NCI-H2029 treated with DMSO at 0.1 percent for 48 hours (cell line): ENCODE measurements at regions not wholly inside any gene's neighbourhood (a gene's known extent, or its start where the extent isn't known, plus 50 kb on each side); places are given as distances from the start of the nearest gene placed in this dataset.

Source experiments
- DNase-seq: peaks from one replicate; lab custom pipeline; 2025; lab: John Stamatoyannopoulos, UW

DNA sequence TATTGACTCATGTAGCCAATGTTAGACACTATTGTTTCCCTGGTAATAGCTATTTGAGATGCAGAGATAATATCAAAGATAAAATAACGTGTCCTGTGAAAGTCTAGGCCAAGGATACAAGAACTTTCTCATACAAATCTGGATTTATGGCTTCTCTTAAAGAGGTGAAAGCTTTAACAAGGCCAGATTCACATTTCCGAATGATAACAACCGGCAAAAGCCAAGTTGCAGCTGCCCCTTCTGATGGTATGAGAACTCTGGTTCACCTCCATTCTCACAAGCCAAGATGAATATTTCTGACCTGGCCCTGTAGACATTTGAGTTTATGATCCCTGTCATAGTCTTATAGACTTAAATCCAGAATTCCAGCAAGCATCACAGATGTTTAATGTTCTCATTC is 230.4 kb upstream of the ZC3H12C start:
- no peak for DNase-seq

DNA sequence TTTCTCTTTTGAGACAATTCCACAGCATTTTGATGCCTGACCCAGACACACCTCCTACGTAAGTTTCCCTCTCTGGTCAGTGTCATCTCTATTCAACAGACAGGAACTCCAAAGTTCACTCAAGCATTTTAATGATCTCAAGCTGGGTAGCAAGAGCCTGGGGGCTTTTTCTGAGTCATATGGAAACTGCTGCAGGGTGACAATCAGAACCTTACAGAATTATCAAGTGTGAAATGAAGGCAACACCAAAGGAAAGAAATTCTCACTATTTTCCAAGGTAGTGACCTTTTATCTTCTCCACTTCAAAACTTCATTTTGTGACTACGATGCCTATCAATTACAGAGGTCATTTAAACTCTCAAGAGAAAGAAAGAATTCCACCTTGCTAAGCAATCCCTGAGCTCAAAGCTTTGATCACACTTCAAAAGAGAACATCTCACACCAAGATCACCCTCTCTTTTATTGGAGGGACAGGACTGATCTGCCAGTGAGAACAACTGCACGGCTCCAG is 229.0 kb upstream of the ZC3H12C start:
- no peak for DNase-seq

DNA sequence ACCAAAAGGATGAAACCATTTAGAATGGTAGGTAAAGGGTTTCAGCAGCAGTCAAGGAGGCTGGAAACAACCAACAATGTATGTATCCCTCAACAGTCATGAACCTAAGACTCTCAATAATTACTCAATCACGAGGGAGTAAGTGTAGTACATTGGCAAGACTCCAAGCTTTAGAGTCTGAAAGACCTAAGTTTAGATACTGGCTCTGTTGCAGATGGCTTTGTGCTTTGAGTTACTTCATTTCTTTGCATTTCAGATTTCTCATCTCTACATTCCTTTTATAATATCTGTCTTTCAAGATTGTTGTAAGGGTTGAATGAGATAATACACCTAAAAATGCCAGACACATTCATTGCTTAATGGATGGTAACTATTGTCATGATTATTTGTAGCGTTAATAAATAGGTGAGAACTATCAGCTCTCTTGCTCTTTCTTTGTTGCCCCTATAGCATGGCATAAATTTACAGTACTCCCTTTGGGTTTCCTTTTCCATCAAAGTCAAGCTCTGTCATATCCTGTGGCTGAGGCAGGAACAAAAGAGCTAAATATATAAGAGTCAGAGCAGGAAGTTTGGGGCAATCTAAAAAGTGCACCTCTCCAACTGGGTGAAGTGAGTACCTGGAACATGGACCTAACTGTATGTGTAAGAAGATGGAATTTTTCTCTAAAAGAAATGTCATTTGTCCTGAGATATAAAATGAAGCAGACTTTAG is 228.2 kb upstream of the ZC3H12C start:
- DNase-seq = no peak

DNA sequence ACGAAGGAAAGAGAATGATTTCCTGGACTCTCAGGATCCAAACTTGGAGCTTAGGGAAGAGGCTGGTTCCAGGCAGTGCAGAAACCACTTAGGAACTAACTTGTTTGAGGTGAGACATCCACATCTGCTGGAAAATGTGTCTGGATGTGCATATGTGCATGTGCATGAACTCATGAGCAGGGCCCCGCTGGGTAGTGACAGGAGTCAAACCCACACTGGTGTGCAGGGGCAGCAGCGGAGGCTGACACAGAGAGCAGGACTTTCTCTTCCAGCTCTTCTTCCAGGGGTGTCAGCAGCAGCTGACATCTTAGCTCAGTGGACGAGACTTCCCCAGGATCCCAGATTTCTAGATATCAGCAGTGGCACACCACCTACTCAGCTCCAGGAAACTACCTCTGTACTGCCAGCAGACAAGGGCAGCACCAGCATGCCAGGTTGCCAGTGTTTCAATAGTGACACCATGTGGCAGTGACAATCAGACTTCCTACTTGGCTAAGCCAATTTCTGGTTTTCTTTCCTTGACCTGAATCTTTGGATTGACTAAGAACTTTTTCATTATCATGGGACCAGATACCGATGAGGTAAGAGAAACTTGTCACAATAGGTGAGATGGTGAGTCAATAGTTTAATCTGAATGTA is 227.5 kb upstream of the ZC3H12C start:
- DNase-seq = no peak

DNA sequence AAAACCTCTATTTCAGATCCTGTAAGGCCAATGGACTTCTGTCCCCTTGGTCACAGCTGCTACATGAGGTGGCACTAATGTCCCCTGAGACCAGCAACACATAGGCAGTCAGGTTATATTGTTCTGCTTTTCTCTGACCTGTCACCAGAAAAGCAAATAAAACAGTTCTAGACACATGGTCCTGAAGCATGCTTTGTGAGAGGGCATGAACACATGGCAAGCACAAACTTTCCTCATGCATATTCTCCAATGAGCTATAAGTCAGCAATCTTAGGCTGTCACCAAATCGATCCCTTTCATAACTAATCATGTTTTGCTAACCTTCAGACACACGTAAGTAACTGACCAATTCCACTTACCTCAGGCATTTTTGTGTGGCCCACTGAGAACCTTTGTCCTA is 225.4 kb upstream of the ZC3H12C start:
- no peak for DNase-seq

DNA sequence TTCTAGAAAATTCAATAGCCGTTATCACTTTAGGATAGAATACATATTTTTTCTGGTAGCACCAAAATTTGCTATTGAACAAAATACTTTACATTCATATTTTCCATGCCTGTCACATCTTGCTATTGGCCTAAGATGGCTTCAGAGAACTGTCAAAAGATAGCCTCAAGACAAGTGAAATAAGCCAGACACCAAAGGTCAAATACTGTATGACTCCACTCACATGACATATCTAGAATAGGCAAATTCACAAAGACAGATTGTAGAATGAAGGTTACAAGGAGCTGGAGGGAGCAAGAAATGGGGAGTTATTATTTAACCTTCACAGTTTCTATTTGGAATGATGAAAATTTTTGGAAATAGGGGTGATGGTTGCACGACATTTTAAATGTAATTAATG is 223.7 kb upstream of the ZC3H12C start:
- no peak for DNase-seq

DNA sequence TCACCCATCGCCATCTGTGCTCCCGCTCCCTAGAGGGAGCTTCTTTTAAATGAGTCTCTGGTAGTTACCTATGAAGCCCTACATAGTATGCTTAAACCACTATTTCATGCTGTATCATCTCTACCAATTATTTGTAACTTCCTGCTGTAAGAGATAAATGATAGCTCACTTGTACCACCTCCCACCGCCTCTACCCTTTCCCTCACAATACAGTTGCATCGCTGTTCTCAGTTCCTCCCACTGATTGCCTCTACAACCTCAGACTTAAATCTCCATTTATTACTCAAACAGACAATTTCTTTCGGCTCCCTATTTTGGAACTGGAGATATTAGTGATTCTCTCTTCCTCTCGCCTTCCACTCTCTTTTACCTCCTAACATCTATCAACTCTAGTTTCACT is 222.9 kb upstream of the ZC3H12C start:
- no peak for DNase-seq

DNA sequence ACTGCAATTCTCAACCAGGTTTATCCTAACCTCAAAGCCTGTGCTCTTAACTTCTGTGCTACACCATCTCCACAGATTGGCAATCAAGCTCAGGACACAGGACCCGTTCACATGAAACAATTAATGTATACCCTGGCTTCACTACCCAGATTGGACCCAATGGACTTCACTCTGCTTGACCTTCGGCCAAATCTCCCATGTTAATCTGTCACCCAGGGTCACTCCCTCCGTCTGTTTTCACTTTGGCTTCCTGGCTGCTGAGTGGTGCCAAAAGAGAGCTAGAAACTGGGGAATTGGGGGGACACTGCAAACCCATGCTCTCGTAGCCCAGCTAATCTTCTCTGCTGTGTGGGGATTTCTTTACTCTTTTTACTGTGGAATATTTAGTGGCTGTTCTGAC is 216.1 kb upstream of the ZC3H12C start:
- no peak for DNase-seq

DNA sequence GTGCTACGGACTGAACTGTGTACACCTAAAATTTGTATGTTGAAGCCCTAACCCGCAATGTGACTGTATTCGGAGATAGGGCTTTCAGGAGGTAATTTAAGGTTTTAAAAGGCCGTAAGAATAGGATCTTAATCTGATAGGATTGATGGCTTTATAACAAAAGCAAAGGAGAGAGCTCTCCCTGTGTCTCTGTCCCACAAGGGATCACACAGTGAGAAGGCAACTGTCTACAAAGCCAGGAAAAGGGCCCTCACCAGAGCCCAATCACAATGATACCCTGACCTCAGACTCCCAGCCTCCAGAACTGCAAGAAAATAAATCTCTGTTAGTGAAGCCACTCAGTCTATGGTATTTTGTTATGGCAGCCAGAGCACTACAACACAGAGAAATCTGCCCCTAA is 208.7 kb upstream of the ZC3H12C start:
- no peak for DNase-seq

DNA sequence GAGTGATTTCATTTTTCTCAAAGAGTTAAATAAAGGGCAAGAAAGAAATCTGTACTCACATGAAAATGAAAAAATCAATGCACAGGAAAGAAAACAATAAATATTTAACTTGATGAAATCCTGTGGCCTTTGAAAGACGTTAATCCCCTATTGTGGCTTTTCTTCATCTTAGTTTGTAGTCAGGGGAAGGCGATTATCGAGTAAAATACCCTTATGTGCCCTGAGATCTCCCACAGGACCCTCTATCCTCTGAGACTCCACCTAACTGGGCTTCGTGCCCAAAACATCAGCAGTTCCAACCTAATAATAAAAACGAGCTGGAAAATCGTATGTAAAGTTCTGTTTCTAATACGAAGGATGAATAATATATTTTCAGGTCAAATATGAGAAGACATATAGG is 208.2 kb upstream of the ZC3H12C start:
- DNase-seq = no peak

DNA sequence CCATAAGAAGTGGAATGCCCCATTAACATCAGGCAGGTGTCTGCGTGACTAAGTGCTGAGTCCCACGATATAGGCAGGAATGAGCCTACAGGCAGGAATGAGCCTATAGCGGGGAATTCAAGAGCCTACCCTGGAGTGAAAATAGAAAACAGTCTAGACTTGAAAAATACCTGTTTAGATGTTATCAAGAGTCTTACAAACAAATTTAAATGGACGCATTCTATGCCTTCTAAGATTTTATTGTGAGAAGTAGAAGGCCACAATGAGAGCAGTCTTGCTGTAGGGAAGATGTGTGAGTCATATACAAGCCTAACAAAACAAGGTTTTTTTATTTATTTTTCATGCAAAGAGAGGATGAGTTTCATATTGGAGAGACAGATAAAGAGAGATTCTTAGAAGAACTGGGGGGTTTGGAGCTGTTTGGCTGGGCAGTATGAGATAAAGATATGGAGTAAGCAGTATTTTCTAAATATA is 200.8 kb upstream of the ZC3H12C start:
- DNase-seq = no peak

DNA sequence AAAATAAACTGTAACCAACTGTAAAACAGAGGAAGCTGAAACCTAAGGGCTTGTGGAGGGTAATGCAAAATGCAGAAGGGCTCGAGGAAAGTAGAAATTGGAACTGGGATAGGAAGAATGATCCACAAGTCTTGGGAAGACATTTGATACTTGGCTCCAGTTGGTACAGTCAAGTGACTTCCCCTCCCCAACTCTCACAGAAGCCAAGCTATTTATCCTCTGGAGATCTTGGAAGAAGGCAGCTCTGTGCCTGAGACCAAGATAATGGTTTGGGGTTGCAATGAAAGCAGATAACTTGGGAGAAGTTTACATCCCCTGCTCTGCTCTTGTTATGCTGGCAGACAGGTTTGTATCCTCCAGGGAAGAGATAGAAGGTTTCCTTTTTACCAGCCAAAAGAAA is 198.9 kb upstream of the ZC3H12C start:
- no peak for DNase-seq

DNA sequence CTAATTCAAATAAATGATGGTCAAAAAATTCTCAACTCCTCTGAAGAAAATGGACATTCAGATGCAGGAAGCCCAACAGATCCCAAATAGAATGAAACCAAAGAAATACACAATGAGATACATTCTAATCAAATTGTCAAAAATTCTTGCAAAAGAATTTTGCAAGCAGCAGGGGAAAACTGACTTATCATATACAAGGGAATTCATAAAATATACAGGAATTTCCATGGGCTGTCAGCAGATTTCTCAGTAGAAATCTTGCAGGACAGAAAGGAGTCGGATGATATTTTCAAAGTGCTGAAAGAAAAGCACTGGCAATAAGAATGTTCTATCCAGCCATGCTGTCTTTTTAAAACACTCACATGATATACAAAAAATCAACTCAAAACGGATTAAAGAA is 194.6 kb upstream of the ZC3H12C start:
- no peak for DNase-seq

DNA sequence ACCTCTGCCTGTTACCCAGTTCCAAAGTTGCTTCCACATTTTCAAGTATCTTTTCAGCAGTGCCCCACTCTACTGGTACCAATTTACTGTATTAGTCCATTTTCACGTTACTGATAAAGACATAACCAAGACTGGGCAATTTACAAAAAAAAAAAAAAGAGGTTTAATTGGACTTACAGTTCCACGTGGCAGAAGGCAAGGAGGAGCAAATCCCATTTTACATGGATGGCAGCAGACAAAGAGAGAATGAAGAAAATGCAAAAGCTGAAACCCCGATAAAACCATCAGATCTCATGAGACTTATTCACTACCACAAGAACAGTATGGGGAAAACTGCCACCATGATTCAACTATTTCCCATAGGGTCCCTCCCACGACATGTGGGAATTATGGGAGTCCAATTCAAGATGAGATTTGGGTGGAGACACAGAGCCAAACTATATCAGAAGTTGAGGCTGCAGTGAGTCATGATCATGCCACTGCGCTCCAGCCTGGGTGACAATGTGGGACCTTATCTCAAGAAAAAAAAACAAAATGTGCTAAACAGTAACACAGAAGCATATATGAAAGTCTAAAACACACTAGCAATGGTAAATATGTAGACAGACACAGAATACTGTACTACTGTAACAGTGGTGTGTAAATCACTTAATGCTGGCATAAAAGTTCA is 190.3 kb upstream of the ZC3H12C start:
- no peak for DNase-seq

DNA sequence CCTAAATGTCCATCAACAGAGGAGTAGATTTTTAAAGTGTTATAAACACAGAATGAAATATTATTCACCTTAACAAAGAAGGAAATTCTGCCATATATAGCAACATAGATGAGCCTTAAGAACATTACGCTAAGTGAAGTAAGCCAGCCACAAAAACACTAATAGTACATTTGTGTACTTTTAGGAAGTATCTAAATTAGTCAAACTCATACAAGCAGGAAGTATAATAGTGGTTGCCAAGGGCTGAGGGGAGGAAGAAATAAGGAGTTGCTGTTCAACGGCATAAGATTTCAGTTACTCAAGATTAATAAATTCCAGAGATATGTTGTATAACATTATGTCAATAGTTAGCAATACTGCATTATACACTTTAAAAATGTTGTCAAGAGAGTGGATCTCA is 181.7 kb upstream of the ZC3H12C start:
- no peak for DNase-seq

DNA sequence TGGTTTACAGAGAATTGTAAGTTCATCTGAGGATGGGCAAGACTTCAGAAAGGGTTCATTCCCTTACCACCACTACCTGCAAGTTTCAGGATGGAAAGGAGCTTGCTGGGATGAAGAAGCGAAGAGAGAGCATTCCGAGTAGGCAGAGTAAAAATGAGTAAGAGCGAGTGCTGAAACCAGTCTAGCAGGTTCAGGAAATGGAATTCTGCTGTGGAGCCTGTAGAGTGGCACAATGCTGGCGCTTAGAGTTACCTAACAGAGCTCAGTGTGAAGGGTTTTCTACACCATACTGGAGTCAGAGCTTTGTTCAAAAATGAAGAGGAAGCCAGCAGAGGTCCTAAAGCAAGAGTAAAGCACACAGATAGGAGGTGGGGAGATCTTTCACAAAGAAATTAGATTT is 179.2 kb upstream of the ZC3H12C start:
- no peak for DNase-seq

DNA sequence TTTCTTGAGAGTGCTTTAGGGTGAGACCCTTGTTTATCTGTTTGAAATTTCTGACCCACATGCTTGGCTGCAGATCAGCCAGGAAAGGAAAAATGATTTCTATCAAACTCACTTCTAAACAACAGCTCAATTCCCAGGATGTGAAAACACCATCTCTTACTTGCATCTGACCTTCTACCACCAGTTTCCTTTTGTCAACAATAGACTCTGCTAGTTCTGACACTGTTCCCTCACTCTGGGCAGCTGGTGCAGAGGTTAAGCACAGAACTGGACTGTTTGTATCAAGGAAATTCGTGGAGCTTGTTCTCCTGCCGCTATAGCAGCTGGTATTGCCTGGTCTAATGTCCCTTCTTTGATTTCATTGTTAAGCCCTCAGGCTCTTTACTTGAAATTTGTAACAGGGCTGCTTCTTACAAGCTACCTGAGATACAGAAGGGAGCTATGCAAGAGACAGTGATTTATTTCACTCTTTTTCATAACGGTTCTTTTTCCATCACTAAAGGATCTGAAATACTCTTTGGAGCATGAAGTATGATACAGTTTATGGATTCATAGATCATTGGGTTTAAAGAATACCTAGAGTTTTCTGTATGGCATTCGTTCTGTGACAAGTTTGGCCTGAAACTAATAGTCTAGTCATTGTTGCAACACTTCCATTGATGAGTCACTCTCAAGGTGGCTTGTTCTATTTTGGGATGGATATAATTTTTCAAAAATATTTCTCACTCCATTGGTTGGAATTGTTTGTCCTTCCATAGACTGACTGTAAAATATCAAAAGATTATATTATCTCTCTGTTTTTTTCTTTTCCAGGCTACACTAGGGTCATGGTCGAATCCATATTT is 178.2 kb upstream of the ZC3H12C start:
- no peak for DNase-seq

DNA sequence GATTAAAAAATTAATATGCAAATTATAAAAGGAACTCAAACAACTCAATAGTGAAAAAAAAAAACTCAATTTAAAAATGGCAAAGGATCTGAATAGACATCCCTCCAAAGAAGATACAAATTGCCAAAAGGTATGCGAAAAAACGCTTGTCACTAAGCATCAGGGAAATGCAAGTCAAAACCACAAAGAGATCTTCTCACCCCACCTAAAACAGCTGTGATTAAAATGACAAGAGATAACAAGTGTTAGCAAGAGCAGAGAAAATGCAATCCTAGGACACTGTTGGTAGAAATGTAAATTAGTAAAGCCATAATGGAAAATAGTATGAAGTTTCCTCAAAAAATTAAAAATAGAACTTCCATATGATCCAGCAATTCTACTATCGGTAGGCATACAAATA is 166.3 kb upstream of the ZC3H12C start:
- DNase-seq = no peak

DNA sequence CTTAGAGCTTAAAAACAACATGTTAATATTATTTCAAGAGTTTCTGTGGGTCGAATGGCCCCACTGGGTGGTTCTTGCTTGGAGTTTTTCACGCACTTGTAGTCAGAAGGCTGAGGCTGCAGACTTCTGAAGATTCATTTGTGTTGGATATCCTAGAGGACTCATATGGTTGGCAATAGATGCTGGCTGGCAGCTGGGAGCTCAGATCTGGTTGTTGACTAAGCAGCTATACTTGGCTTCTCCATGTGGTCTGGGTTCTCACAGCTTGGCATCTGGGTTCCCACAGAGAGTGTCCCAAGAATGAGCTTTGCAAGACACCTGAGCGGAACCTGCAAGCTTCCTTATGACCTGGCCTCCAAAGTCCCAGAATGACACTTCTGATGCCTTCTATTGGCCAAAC is 163.9 kb upstream of the ZC3H12C start:
- DNase-seq = no peak

DNA sequence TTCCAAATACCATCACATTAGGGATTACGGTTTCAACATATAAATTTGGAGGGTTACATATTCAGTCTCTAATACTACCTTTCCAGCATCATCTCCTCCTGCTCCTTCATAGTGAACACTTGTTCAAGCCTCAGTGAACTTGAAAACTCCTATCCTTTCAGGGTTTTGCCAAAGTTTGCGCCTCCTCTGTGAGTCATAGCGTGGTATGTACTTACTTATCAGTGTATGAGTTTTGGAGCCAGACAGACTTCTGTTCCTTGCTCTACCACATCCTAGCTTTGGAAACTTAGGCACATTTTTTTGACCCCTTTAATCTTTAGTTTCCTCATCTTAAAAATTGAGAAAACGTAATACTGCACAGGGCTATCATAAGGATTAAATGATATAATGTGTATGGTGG is 160.1 kb upstream of the ZC3H12C start:
- DNase-seq = no peak

DNA sequence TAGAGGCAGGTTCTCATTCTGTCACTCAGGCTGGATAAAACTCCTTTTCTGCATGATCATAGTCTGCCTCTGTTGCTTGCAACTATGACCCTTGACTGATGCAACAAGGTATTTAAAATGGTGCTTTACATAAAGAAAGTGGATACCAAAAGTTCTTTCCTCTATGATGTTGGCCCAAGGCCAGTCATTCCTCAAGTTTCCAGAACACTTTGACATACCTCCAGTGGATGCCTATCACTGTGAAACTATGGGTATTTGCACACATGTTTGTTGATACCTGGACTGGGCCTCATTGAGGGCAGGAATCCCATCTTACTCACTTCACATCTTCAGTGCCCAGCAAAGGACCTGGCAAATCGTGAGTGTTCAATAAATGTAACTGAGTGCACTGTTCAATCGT is 159.0 kb upstream of the ZC3H12C start:
- DNase-seq = no peak

DNA sequence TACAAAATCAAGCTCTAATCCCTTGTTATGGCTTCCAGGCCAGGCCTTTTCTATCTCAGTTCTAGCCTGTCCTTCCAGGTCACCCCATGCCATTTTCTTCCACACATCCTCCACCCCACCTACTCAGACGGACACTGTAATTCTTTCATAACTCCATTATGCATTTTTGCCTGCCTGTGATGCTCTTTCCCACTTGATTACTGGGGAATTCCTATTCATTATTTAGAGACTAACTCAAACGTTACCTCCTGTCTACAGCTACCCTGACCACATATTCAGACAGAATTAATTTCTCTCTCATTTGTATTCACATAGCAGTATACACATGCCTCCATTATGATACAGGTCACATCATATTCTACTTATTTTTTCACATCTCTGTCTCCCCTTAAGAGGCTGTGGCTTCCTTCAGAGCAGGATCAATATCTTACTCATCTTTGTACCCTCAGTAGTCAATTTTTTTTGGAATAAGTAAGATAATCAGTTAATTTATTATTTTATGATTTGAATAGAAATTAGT is 156.5 kb upstream of the ZC3H12C start:
- DNase-seq = no peak
